Activated CD4-positive, alpha-beta T cell treated with anti-CD3 and anti-CD28 coated beads, Interleukin-2, amount 50 U/mL, for 24 hours (primary cell): ENCODE measurements at regions not wholly inside any gene's neighbourhood (a gene's known extent, or its start where the extent isn't known, plus 50 kb on each side); places are given as distances from the start of the nearest gene placed in this dataset.

Source experiments
- DNase-seq, 2 donors: peaks; one replicate each; pipeline ENCODE4 v3.0.0-alpha.2; 2020; ENCODE audit warnings: low read depth in 1 of 2, low spot score in 1 of 2

DNA sequence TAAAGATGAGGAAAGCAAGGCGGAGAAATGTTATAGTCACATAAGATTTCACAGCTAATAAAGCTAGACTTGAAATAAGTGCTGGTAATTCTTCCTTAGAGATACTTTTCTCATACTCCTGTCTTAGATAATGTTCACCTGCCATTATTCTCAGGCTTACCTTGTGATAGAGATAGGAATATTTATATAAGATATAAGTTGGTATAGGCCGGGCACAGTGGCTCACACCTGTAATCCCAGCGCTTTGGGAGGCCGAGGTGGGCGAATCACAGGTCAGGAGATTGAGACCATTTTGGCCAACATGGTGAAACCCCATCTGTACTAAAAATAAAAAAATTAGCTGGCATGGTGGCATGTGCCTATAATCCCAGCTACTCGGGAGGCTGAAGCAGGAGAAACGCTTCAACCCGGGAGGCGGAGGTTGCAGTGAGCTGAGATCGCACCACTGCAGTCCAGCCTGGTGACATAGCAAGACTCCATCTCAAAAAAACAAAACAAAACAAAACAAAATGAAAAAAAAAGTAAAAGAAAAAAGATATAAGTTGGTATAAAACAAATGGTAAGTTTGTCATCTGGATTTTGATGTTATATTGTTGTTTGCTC, 1918.4 kb downstream of the MAT2B start:
- DNase-seq = no peak

GRCh38 chr5:165425594-165425993, 1920.2 kb downstream of the MAT2B start:
- DNase-seq = no peak

- no peak for DNase-seq
Measured at GRCh38 chr5:165448753-165449152, 1943.3 kb downstream of the MAT2B start.

DNA sequence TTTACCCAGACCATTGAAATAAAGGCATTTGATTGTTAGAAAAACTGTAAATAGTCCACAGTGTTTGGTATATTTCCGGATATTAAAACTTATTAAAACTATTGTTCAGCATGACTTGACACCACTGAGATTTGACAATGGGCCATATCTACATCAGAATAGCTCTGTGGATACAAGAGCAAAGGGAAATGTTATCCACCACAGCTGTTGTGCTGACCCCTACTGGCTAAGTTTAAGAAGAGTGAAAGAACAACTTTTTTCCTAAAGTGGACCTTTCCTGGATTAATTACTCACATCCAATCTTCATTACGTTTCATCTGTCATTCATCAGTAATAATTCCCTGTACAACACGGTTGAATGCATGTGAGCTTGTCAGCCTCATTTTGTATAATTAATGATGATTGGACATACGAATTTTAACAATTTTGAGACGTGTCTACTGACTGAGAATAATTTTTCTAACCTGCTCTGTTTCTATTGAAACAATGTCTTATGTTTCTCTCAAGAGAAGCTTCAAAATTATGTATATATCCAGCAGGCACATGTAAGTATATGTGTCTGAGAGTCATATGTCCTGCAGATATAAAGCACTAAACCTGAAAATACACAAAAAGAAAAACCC, 1952.6 kb downstream of the MAT2B start:
- no peak for DNase-seq

GRCh38 chr5:165459232-165459631, 1953.8 kb downstream of the MAT2B start:
- DNase-seq = no peak

DNA sequence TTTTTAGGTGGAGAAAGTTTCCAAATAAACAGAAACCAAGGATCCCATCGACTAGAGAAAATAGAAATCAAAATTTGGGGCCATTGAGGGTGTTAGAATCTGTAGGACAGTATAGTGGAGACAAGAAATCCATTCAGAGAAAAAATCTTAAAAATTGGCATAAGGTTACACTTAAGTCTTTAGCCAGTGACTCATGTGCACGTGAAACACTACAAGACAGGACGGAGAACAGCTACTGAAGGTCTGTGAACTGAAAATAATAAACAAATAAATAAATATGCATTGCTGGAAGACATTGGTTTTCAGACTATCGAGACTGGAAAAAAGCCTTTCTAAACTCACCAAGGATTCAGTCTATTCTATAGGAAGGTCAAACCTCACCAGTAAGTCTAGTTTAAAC, 1955.5 kb downstream of the MAT2B start:
- no peak for DNase-seq

DNA sequence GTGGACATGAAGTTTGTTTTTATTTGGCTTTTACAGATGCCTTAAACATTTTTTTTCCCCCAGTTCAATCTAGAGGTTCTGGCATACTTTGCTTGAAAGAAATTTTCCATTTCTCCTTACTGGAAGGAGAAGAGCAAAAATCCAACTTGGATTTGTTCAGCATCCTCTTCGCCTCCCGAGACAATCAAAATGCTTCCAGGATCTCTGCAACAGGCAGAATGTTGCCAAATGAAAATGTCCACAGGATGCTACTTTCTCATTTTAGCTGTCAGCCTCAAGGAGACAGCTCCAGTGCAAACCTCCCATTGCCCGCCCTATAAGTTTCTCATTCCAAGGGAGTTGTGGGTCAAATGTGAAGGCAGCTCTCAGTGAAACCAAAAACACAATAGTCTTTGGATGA, 1972.1 kb downstream of the MAT2B start:
- no peak for DNase-seq

GRCh38 chr5:165495829-165496380, 1990.5 kb downstream of the MAT2B start:
- DNase-seq = no peak

DNA sequence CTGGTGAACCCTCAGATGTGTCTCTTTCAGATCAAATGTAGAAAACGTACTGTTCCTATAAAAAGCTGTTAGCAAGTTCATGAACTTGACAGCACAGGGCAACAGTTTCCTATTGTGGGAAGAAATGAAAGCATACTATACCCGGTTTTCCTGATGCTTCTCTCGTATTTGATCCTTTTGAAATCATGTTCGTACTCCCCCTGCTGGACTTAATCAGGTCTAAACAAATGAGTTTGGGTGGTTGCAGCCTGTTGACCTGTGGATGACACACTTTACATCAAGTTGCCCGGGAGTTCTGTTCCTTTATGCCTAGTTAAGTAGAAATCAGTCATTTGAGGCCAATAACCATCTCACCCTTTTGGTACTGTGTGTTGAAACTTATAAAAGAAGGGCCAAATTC, 1992.3 kb downstream of the MAT2B start:
- no peak for DNase-seq

DNA sequence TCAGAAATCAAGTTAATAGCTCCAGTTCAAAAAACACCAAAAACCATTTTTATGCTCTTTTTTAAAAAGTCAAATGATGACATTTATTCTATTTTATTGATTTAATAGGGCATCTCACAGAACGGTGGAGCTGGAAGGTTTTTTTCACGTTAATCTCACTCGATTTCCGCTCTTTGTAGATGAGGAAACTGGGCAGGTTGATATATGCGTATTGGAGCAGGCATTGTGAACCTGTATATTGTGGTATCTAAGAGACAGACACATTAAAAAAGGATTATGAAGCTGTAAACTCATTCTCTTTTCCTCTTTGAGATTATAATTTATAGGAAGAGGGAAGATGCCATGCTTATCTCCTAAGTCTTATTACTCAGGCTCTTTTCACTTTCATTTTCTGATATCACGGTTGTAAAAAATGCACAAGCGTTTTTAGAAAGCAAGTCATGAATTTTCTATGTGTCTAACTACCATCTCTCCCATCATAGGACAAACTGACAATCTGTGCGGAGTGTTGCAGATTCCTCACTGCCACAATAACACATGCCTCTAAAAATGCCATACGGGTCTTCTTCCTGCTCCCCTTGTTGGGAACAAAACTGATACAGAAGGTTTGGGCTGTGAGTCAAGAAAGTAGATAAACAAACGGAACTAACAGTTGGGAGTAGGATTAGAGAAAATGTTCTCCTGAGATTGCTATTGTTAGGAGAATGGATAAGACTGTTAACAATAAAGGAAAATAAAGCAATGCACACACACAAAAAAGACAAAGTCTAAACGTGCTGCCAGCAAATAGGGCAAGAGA, 1997.7 kb downstream of the MAT2B start:
- no peak for DNase-seq

DNA sequence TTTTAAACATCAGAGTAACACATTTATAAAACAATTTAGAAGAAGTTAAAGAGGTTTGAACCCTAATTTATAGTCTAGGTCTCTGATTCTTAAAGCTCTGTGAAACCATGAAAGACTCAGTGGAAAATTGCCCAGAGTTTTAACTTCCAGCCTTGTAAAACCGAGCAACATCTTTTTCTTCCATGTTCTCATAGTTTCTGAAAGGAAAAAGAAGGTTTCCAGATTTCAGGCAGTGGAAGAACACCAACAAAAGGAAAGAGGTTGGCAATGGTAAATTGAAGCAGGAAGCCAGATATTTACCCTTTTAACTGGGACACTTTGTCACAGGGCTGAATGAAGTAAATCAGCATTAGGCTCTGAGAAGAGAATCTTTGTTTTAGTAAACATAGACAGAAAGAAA, 1999.3 kb downstream of the MAT2B start:
- no peak for DNase-seq

GRCh38 chr5:165508286-165508685, 2002.9 kb downstream of the MAT2B start:
- DNase-seq = no peak

DNA sequence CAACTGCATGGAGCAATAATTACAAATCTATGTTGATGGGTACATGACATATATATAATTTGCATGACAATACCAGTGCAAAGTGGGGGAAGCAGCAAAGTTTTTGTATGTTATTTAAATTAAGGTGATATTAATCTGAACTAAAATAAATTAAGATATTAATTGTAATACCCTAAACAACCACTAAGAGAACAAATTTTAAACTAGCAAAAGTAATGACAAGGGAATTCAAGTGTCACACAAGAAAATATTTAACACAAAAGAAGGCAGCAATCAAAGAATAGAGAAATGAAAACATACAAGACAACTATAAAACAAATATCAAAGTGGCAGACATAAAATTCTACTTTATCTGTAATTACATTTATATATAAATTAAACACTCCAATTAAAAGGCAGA, 2003.4 kb downstream of the MAT2B start:
- DNase-seq = no peak

DNA sequence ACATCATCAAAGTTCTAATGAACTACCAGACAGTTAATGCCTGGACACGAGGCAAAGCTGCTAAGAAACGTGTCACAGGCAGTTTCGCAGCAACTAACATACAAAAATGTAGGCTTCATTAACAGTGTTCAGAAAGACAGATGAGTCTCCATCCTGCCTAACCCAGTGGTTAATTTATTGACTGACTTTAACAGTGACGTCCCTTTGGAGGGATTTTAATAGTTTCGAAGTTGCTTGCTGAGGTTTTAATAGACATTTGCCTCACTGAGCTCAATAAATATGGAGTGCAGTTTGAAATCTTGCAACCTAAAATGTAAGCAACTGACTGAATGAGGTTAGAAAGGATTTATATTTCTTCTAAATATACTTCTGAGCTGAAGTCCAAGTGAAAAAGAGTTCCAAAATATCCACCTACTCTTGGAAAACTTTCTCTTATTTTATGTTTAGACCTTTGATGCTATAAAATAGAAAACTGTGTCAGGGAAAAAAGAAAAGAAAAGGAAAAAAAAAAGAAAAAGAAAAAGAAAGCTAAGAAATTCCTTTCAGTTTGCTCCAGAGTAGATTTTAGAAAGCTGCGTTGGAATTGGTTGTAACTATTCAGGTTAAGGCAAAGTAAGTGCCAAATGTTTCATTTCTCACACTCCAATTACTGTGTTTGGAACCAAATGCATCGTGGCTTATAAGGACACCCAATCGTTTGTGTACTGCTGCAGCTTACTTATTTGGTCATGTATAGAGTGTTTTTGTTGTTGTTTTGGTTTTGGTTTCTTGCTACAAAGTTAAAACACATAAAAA, 2016.6 kb downstream of the MAT2B start:
- no peak for DNase-seq

GRCh38 chr5:165525271-165525670, 2019.9 kb downstream of the MAT2B start:
- no peak for DNase-seq

DNA sequence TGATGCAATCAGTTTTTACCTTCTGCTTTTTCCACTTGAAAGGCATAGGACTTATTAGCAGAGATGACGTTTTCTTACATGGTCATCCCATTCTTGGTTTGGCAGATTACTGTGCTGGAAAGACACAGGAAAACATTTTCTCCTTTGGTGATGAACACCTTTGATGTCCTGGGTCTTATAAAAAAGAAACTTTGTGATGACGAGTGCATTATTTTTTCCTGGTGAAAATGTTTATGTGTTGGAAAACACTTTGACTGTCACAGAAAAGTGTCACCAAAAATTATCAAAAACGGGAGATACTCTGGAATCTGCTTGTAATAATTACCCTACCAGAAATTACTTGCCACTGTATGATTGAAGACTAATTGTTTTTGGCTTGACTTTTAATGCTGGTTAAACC, 2020.9 kb downstream of the MAT2B start:
- DNase-seq = no peak

- DNase-seq = no peak
Measured at GRCh38 chr5:165527577-165527976, 2022.2 kb downstream of the MAT2B start.

DNA sequence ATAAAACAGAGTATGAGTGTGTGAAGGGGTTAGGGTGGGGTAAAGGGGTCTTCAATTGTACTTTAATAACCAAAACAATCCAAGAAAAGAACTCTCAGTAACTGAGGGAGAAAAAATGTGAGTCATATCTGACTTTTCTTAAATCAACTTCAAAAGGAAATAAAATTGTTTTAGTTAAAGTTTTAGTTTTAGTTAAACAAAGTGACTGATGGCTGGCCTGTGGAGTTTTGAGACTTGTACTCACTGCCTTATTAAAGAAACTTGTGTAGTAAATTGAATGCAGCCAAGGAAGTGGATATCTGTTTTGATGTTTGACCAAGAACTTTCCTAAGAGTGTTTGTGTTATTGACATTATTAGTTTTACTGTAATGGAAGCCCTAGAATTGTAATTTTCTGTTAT, 2032.6 kb downstream of the MAT2B start:
- DNase-seq = no peak

DNA sequence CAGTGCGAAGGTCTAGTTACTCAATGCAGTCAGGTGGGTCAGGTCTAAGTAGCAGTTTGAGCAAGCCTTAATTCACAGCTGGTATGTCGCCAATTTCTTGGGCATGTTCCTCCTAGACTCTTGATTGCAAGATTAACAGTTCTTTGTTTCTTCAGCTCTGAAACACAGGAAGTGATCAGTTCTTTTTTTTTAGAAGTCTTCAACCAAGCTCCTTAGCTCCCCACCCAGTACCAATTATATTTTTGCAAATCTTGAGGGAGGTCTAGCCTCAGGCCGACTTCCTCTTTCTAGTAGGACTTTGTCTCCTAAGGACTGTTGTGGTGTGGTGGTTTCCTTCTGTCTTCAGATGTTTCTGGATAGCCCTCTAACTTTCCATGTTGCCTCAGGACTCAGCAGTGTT, 2054.2 kb downstream of the MAT2B start:
- no peak for DNase-seq

DNA sequence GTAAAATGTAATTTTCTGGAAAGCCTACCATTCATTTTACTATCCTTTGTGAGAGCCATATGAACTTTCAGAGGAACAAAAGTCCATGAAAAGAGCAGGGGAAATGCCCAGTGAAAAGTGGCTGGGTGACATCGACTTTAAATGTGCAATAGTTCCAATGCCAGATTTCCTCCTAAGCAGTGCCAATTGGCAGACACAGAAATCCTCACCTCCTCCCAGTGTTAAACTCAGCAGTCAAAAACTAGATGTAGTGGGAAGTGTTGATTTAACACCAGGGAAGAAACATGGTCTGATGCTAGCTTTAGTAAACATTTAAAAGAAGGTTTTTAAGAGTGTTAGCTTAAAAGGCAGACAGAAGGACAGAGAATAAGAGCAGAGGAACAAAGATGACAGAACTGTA, 2055.2 kb downstream of the MAT2B start:
- DNase-seq = no peak

- DNase-seq = no peak
Measured at GRCh38 chr5:165565911-165566310, 2060.5 kb downstream of the MAT2B start.
